ENCODE measurements at regions not wholly inside any gene's neighbourhood (a gene's known extent, or its start where the extent isn't known, plus 50 kb on each side); places are given as distances from the start of the nearest gene placed in this dataset.

GRCh38 chr2:147405651-147406050 lies 439.2 kb upstream of the ACVR2A start:
- TF ChIP-seq CTCF (conservative IDR thresholded peaks at IDR 0.05): no peak
- TF ChIP-seq EZH2 (IDR thresholded peaks at IDR 0.05; ENCODE audit: low read depth): no peak
